ENCODE measurements at regions not wholly inside any gene's neighbourhood (a gene's known extent, or its start where the extent isn't known, plus 50 kb on each side); places are given as distances from the start of the nearest gene placed in this dataset.
"Not testable (repeated sequence)": the region's sequence is repeated elsewhere in the genome, so short reads cannot be mapped to it uniquely, and the experiment has no call there.

GRCh38 chr16:51523400-51523799 is 372.3 kb upstream of the SALL1 start:
- peak in 2 of 3 donors; percentile 80 to 93 for DNase-seq
- no peak overlapping the region for H3K4me3 ChIP-seq
- H3K9ac ChIP-seq (ENCODE audit: insufficient read depth in 1 of 2, low read length in 2 of 2), result no peak overlapping the region
- WGBS, 2 donors, result 32 to 71% methylated on average over 3 of the region's 3 CpGs
- TF ChIP-seq CTCF (IDR thresholded peaks at IDR 0.05; ENCODE audit: control extremely low read depth, extremely low read depth), result no peak
- H3K9me3 ChIP-seq (ENCODE audit: control insufficient read depth in 4 of 4, insufficient read depth in 3 of 4, low read length in 3 of 4), result no peaks in the 10 kb centered on the region
- no peak for ATAC-seq (ENCODE audit: insufficient read depth, low FRiP score)
- H3K27ac ChIP-seq (ENCODE audit: low read depth in 1 of 2, low read length in 1 of 2), result no peak overlapping the region
- peaks cover 0 to 13% (median 0%) of the 10 kb centered on the region in 5 donors for H3K4me1 ChIP-seq (ENCODE audit: control insufficient read depth in 5 of 5, insufficient read depth in 5 of 5, low read length in 5 of 5)
- no peaks in the 10 kb centered on the region for H3K36me3 ChIP-seq (ENCODE audit: control insufficient read depth in 4 of 4, insufficient read depth in 4 of 4, low read length in 4 of 4)
- no peaks in the 10 kb centered on the region for H3K27me3 ChIP-seq (ENCODE audit: control insufficient read depth in 3 of 3, insufficient read depth in 3 of 3, low read length in 2 of 3)

- no peaks in the 10 kb centered on the region for H3K27me3 ChIP-seq (ENCODE audit: control insufficient read depth in 3 of 3, insufficient read depth in 3 of 3, low read length in 2 of 3)
- H3K9me3 ChIP-seq (ENCODE audit: control insufficient read depth in 4 of 4, insufficient read depth in 3 of 4, low read length in 3 of 4), result no peaks in the 10 kb centered on the region
- H3K9ac ChIP-seq (ENCODE audit: insufficient read depth in 1 of 2, low read length in 2 of 2), result no peak overlapping the region
- DNase-seq, result no peak
- no peak overlapping the region for H3K4me3 ChIP-seq
- H3K27ac ChIP-seq (ENCODE audit: low read depth in 1 of 2, low read length in 1 of 2), result no peak overlapping the region
- H3K36me3 ChIP-seq (ENCODE audit: control insufficient read depth in 4 of 4, insufficient read depth in 4 of 4, low read length in 4 of 4), result no peaks in the 10 kb centered on the region
- peaks cover 0 to 13% (median 0%) of the 10 kb centered on the region in 5 donors for H3K4me1 ChIP-seq (ENCODE audit: control insufficient read depth in 5 of 5, insufficient read depth in 5 of 5, low read length in 5 of 5)
- no peak for ATAC-seq (ENCODE audit: insufficient read depth, low FRiP score)
- TF ChIP-seq CTCF (IDR thresholded peaks at IDR 0.05; ENCODE audit: control extremely low read depth, extremely low read depth), result no peak
Observed at GRCh38 chr16:51522902-51523301, 371.8 kb upstream of the SALL1 start.

- not testable (repeated sequence) for H3K27ac ChIP-seq (ENCODE audit: low read depth in 1 of 2, low read length in 1 of 2); H3K36me3 ChIP-seq (ENCODE audit: control insufficient read depth in 4 of 4, insufficient read depth in 4 of 4, low read length in 4 of 4); H3K4me3 ChIP-seq; H3K9ac ChIP-seq (ENCODE audit: insufficient read depth in 1 of 2, low read length in 2 of 2); H3K27me3 ChIP-seq (ENCODE audit: control insufficient read depth in 3 of 3, insufficient read depth in 3 of 3, low read length in 2 of 3); H3K4me1 ChIP-seq (ENCODE audit: control insufficient read depth in 5 of 5, insufficient read depth in 5 of 5, low read length in 5 of 5); ATAC-seq (ENCODE audit: insufficient read depth, low FRiP score); H3K9me3 ChIP-seq (ENCODE audit: control insufficient read depth in 4 of 4, insufficient read depth in 3 of 4, low read length in 3 of 4); DNase-seq
- WGBS, 2 donors, result 66 to 78% methylated on average over 4 of the region's 4 CpGs
Observed at GRCh38 chr16:51516960-51517359, 365.9 kb upstream of the SALL1 start.

GRCh38 chr16:51510416-51510815 is 359.3 kb upstream of the SALL1 start:
- no peak for ATAC-seq (ENCODE audit: insufficient read depth, low FRiP score)
- DNase-seq, result no peak
- Histone ChIP-seq H3K9me3 (ENCODE audit: control insufficient read depth in 4 of 4, insufficient read depth in 3 of 4, low read length in 3 of 4) (peaks cover 0 to 2% (median 0%) of the 10 kb centered on the region in 4 donors), H3K27ac (ENCODE audit: low read depth in 1 of 2, low read length in 1 of 2) (no peak overlapping the region), H3K4me3 (no peak overlapping the region), H3K9ac (ENCODE audit: insufficient read depth in 1 of 2, low read length in 2 of 2) (no peak overlapping the region), H3K36me3 (ENCODE audit: control insufficient read depth in 4 of 4, insufficient read depth in 4 of 4, low read length in 4 of 4) (no peaks in the 10 kb centered on the region), H3K27me3 (ENCODE audit: control insufficient read depth in 3 of 3, insufficient read depth in 3 of 3, low read length in 2 of 3) (no peaks in the 10 kb centered on the region), H3K4me1 (ENCODE audit: control insufficient read depth in 5 of 5, insufficient read depth in 5 of 5, low read length in 5 of 5) (no peaks in the 10 kb centered on the region)
- 86 to 89% methylated on average over 2 of the region's 2 CpGs for WGBS, 2 donors
- no peak for TF ChIP-seq CTCF (IDR thresholded peaks at IDR 0.05; ENCODE audit: control extremely low read depth, extremely low read depth)

Measured in lung (tissue), 11 donors.